HL-60/S4 treated with retinoic acid at 250 ng/mL for 4 days and 3 days (cell line): ENCODE measurements at regions not wholly inside any gene's neighbourhood (a gene's known extent, or its start where the extent isn't known, plus 50 kb on each side); places are given as distances from the start of the nearest gene placed in this dataset.
"Not testable (repeated sequence)": the region's sequence is repeated elsewhere in the genome, so short reads cannot be mapped to it uniquely, and the experiment has no call there.

Source experiments
- in situ Hi-C: fragments of 300-500 bp; cut with MboI; formaldehyde crosslinking; loops from 2 replicates; pipeline ENCODE4 v1.7.0; 2022; ENCODE audit warnings: low sequenced_read_pairs

DNA sequence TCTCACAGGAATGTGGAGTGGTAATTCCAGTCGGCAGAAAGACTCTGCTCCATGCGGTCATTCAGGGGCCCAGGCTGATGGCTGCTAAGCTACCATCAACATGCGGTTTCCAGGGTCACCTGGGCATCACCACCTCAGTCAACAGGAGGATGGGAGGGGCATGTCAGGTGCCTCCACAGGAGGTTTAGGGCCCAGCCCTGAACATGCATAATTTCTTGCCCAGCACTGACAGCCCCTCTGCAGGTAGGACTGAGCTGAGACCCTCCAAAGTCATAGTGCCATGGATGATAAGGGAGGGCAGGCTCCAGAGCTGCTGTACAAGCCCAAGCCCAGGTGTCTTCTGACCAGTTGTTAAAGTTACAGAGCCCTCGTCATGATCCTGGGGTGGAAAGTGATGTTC is 244.0 kb upstream of the SFSWAP start:
- in situ Hi-C loops, result no loop called here

- in situ Hi-C loops, result no loop called here
Measured at GRCh38 chr12:131468206-131468605, 242.7 kb upstream of the SFSWAP start.

GRCh38 chr12:131469945-131470344 is 240.9 kb upstream of the SFSWAP start:
- in situ Hi-C loops, result not testable (repeated sequence)

DNA sequence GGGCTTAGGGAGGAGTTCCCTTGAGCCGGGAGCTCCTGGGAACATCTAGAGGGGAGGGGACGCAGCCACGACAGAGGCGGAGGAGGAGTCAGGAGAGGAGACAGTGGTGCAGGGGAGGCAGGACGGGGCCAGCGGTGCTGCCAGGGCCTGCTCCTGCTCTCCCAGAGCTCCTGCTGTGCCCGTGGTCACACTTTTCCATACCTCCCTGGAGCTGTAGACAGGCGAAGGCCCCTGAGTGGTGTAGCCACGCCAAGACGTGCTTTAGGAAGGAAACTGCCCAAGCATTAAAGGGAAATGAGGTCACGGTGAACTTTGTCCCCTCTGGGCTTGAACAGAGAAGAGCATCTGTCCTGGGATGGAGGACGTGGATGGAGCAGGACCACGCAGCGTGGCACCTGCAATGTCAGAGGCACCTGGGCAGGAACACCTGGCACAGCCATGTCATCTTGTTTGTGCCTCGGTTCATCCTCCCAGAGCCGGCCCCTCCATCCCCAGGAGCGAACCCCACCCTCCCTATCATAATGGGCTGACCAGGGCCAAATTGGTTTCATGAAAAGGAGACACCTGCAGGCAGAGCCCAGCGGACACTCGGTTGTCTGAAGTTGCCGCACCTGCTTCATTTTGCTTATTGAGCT is 239.5 kb upstream of the SFSWAP start:
- in situ Hi-C loops, result no loop called here

GRCh38 chr12:131471946-131472732 is 238.8 kb upstream of the SFSWAP start:
- in situ Hi-C loops, result no loop called here

GRCh38 chr12:131473261-131473660 is 237.6 kb upstream of the SFSWAP start:
- in situ Hi-C loops, result no loop called here

GRCh38 chr12:131473741-131474709 is 236.9 kb upstream of the SFSWAP start:
- in situ Hi-C loops, result no loop called here

GRCh38 chr12:131475012-131475411 is 235.9 kb upstream of the SFSWAP start:
- in situ Hi-C loops, result not testable (repeated sequence)

GRCh38 chr12:131477613-131478012 is 233.3 kb upstream of the SFSWAP start:
- in situ Hi-C loops, result no loop called here

DNA sequence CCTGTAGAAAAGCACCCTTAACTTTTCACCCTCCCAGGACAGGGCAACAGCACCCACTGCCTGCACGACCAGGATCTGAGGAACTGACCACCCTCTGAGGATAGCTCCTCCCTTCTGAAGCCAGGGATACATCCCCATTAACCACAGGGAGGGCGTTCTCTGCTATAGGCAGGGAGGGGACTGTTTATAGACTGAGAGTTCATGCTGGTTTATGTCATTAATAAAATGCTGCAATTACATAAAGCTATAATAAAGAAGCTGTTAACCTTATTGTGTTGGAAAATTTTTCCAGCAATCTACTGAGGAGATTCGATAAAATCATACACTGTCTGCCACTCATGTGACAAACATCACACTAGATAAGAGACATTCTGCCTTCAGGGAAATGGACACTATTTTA is 232.4 kb upstream of the SFSWAP start:
- in situ Hi-C loops, result no loop called here

- in situ Hi-C loops, result no loop called here
Measured at GRCh38 chr12:131482199-131482598, 228.7 kb upstream of the SFSWAP start.

DNA sequence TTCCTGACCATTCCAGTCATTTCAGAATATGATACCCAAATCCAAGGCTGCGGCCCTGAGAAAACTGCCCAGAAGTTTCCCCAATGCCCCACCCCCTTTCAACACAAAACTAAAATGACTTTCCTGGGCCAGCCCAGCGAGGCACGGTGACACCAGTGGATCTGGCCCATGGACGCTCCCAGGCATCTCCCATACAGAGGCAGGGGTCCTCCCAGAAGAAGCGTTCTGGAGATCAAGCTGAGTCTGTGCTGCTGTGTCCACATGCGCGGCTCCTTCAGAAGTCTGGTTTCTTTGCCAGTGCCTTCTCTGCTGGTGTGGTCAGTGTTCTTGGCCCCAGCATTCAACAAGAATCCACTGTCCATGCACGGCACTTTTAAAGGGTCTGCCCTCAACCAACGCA is 228.2 kb upstream of the SFSWAP start:
- in situ Hi-C loops, result no loop called here

- in situ Hi-C loops, result no loop called here
Measured at GRCh38 chr12:131486451-131487230, 224.2 kb upstream of the SFSWAP start.

GRCh38 chr12:131487388-131488124 is 223.3 kb upstream of the SFSWAP start:
- in situ Hi-C loops, result no loop called here

DNA sequence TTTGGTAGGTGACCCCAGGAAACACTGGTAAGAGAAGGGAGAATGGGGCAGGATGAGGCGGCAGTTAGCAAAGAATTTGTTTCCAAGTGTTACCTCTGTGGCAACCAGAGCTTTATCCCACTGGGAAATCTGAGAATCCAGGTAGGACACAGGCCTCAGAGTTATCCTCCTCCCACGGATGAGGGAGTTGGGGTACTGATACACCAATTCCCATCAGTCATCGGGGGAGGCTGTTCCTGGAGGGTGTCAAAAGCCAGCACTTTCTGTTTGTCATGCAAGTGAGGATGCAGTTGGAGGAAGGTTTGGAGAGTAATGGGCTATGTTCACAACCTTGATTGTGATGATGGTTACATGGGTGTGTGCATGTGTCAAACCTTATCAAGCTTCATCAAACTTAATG is 221.2 kb upstream of the SFSWAP start:
- in situ Hi-C loops, result no loop called here

GRCh38 chr12:131491155-131491554 is 219.7 kb upstream of the SFSWAP start:
- in situ Hi-C loops, result no loop called here

- in situ Hi-C loops, result no loop called here
Measured at GRCh38 chr12:131491916-131492490, 218.9 kb upstream of the SFSWAP start.

DNA sequence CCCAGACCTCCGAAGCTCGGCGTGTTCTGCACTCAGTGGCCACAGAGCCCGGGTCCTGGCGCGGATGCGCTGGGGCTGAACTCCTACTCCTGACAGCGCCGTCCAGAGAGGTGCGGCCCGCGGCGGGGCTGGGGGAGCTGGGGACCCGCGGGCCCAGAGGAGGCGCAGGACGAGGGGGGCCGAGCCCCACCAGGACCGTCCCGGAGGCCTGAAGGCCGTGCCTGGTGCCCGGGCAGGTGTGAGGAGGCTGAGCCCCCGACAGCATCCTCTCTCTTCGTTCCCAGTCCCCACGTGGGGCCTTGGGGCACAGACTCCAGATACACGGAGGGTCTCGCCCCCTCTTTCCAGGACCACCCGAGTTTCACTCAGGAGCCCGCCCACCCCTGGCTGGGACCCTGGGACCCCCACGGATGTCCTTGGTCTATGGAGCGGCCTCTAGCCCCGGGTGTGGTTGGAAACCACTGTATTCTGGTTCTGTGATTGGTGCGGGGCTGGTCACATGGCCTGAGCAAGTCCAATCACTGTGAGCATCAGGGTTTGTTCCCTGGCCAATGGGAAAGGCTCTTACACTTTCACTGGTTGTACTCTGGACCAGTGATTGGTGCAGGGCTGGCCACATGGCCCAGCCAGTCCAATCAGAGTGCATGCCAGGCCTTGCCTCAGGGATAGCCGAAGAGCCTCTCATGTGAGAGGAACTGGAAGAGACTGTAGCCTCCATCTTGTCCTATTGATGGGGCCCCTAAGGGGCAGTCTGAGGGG is 217.6 kb upstream of the SFSWAP start:
- in situ Hi-C loops, result no loop called here

GRCh38 chr12:131494216-131494615 is 216.7 kb upstream of the SFSWAP start:
- in situ Hi-C loops, result no loop called here
